H9 (cell line): ENCODE measurements at regions not wholly inside any gene's neighbourhood (a gene's known extent, or its start where the extent isn't known, plus 50 kb on each side); places are given as distances from the start of the nearest gene placed in this dataset.

Experiments used
- DNase-seq: peaks from one replicate; pipeline ENCODE4 v3.0.0-alpha.2; 2017
- H2AFZ ChIP-seq: one replicate; pipeline ENCODE4 v1.6.1; 2013; ENCODE audit warnings: mild to moderate bottlenecking, low read length, control low read depth, moderate library complexity
- H2AK5ac ChIP-seq: 2 replicates; pipeline ENCODE4 v1.6.1; 2013; ENCODE audit warnings: low read length, control low read depth, mixed read lengths; ENCODE audit not compliant: insufficient read length
- H2BK120ac ChIP-seq: one replicate; pipeline ENCODE4 v1.6.1; 2013; ENCODE audit warnings: low read depth, mild to moderate bottlenecking, low read length, control low read depth, inconsistent platforms; ENCODE audit not compliant: poor library complexity, severe bottlenecking
- H2BK12ac ChIP-seq: 2 replicates; pipeline ENCODE4 v1.6.1; 2013; ENCODE audit warnings: low read length, control low read depth, mixed read lengths, low read depth; ENCODE audit not compliant: insufficient read length
- H2BK15ac ChIP-seq: 2 replicates; pipeline ENCODE4 v1.6.1; 2013; ENCODE audit warnings: low read depth, low read length, control low read depth
- H2BK20ac ChIP-seq: one replicate; pipeline ENCODE4 v1.6.1; 2013; ENCODE audit warnings: low read depth, mild to moderate bottlenecking, low read length, control low read depth, inconsistent platforms; ENCODE audit not compliant: poor library complexity, severe bottlenecking
- H2BK5ac ChIP-seq: 2 replicates; pipeline ENCODE4 v1.6.1; 2013; ENCODE audit warnings: low read length, control low read depth, mixed read lengths; ENCODE audit not compliant: insufficient read length
- H3K14ac ChIP-seq: 2 replicates; pipeline ENCODE4 v1.6.1; 2013; ENCODE audit warnings: low read length, control low read depth; ENCODE audit not compliant: insufficient read depth
- H3K18ac ChIP-seq: 2 replicates; pipeline ENCODE4 v1.6.1; 2013; ENCODE audit warnings: low read depth, mild to moderate bottlenecking, mixed read lengths, low read length, control low read depth; ENCODE audit not compliant: insufficient read length
- H3K23ac ChIP-seq: 2 replicates; pipeline ENCODE4 v1.6.1; 2013; ENCODE audit warnings: low read length, control low read depth, mixed read lengths, low read depth; ENCODE audit not compliant: insufficient read length
- H3K23me2 ChIP-seq: 2 replicates; pipeline ENCODE4 v1.6.1; 2013; ENCODE audit warnings: low read depth, mild to moderate bottlenecking, mixed read lengths, low read length, control low read depth; ENCODE audit not compliant: insufficient read length, poor library complexity, severe bottlenecking
- H3K27ac ChIP-seq: 2 replicates; pipeline ENCODE4 v1.5.1; 2013; ENCODE audit warnings: low read length, control low read depth, mixed read lengths, low read depth; ENCODE audit not compliant: insufficient read length
- H3K27me3 ChIP-seq: 2 replicates; pipeline ENCODE4 v1.6.1; 2013; ENCODE audit warnings: low read length, control low read depth, inconsistent platforms; ENCODE audit not compliant: insufficient read depth
- H3K4ac ChIP-seq: 2 replicates; pipeline ENCODE4 v1.6.1; 2013; ENCODE audit warnings: low read depth, mild to moderate bottlenecking, control low read depth, inconsistent platforms, low read length, moderate library complexity
- H3K4me1 ChIP-seq: 2 replicates; pipeline ENCODE4 v1.6.1; 2013; ENCODE audit warnings: low read length, control low read depth, inconsistent platforms; ENCODE audit not compliant: insufficient read depth
- H3K4me2 ChIP-seq: 2 replicates; pipeline ENCODE4 v1.6.1; 2013; ENCODE audit warnings: low read length, control low read depth, mixed read lengths; ENCODE audit not compliant: insufficient read length, insufficient read depth
- H3K56ac ChIP-seq: 2 replicates; pipeline ENCODE4 v1.6.1; 2013; ENCODE audit warnings: low read depth, mild to moderate bottlenecking, mixed read lengths, low read length, control low read depth; ENCODE audit not compliant: insufficient read length
- H3K79me1 ChIP-seq: 2 replicates; pipeline ENCODE4 v1.6.1; 2013; ENCODE audit warnings: low read depth, mild to moderate bottlenecking, moderate library complexity, low read length, control low read depth, inconsistent platforms; ENCODE audit not compliant: insufficient read depth, poor library complexity, severe bottlenecking
- H3K79me2 ChIP-seq: 2 replicates; pipeline ENCODE4 v1.6.1; 2013; ENCODE audit warnings: low read length, control low read depth, inconsistent platforms; ENCODE audit not compliant: insufficient read depth
- H3K9ac ChIP-seq: 2 replicates; pipeline ENCODE4 v1.6.1; 2013; ENCODE audit warnings: low read length, control low read depth, mixed read lengths; ENCODE audit not compliant: insufficient read length; ENCODE audit errors: extremely low read depth
- H3K9me3 ChIP-seq: one replicate; pipeline ENCODE4 v1.6.1; 2013; ENCODE audit warnings: low read depth, low read length, inconsistent platforms; ENCODE audit not compliant: control insufficient read depth
- H3T11ph ChIP-seq: one replicate; pipeline ENCODE4 v1.6.1; 2013; ENCODE audit warnings: mild to moderate bottlenecking, low read length, control low read depth, inconsistent platforms
- H4K20me1 ChIP-seq: one replicate; pipeline ENCODE4 v1.6.1; 2013; ENCODE audit not compliant: control insufficient read depth, insufficient read length, insufficient read depth
- H4K5ac ChIP-seq: 2 replicates; pipeline ENCODE4 v1.6.1; 2013; ENCODE audit warnings: low read depth, mild to moderate bottlenecking, mixed read lengths, low read length, control low read depth; ENCODE audit not compliant: insufficient read length
- H4K8ac ChIP-seq: replicated peaks from 2 replicates; pipeline ENCODE4 v1.6.1; 2013; ENCODE audit warnings: low read length, control low read depth, mixed read lengths, low read depth; ENCODE audit not compliant: insufficient read length
- H4K91ac ChIP-seq: 2 replicates; pipeline ENCODE4 v1.6.1; 2013; ENCODE audit warnings: low read depth, mild to moderate bottlenecking, moderate library complexity, mixed read lengths, low read length, control low read depth; ENCODE audit not compliant: insufficient read length
- H3K27ac Mint-ChIP-seq, 3 experiments: 2 replicates in 2 of 3; 3 replicates in 1 of 3; pipeline ENCODE4 v1.8.0; 2020 to 2021; ENCODE audit warnings: mixed read lengths in 3 of 3, mild to moderate bottlenecking in 1 of 3, moderate library complexity in 1 of 3
- H3K27me3 Mint-ChIP-seq: 2 replicates; pipeline ENCODE4 v1.8.0; 2021; ENCODE audit warnings: low read depth, mild to moderate bottlenecking, moderate library complexity, mixed read lengths
- H3K36me3 Mint-ChIP-seq, 3 experiments: 2 replicates in 2 of 3; 3 replicates in 1 of 3; pipeline ENCODE4 v1.8.0; 2020 to 2021; ENCODE audit warnings: low read depth in 3 of 3, mixed read lengths in 3 of 3; ENCODE audit not compliant: insufficient read depth in 1 of 3
- H3K4me1 Mint-ChIP-seq, 2 experiments: 2 replicates each; pipeline ENCODE4 v1.8.0; 2020; ENCODE audit warnings: mixed read lengths in 2 of 2
- H3K4me3 Mint-ChIP-seq, 2 experiments: 2 replicates in 1 of 2; 3 replicates in 1 of 2; pipeline ENCODE4 v1.8.0; 2020 to 2021; ENCODE audit warnings: mild to moderate bottlenecking in 2 of 2, mixed read lengths in 2 of 2, moderate library complexity in 1 of 2
- H3K9me3 Mint-ChIP-seq, 2 experiments: 2 replicates in 1 of 2; 3 replicates in 1 of 2; pipeline ENCODE4 v1.8.0; 2020; ENCODE audit warnings: mild to moderate bottlenecking in 2 of 2, mixed read lengths in 2 of 2, moderate library complexity in 1 of 2
- CTCF ChIP-seq: fragments of 200-600 bp; sonication (generic); conservative IDR thresholded peaks from 3 replicates; pipeline ENCODE4 v1.8.0; 2021; ENCODE audit warnings: antibody characterized with exemption, mild to moderate bottlenecking
- WGBS: extraction: QIAGEN DNeasy Blood & Tissue Kit; methylation state at CpG from one replicate; pipeline ENCODE4 v1.1.7; 2013; ENCODE audit warnings: missing lambda C conversion rate, low lambda C conversion rate, mixed read lengths; ENCODE audit not compliant: insufficient read length; ENCODE audit errors: extremely low coverage; 5-methylcytosine and 5-hydroxymethylcytosine counted together

- no peaks in the 10 kb centered on the region for H3K9me3 ChIP-seq
- H3K4me2 ChIP-seq, result no peak overlapping the region
- no peak overlapping the region for H2AK5ac ChIP-seq
- H4K20me1 ChIP-seq, result no peaks in the 10 kb centered on the region
- H3K23ac ChIP-seq, result no peak overlapping the region
- H3K79me1 ChIP-seq, result no peaks in the 10 kb centered on the region
- Mint-ChIP-seq H3K9me3 (no peaks in the 10 kb centered on the region), H3K4me1 (peaks cover 9 to 12% of the 10 kb centered on the region in 2 experiments; a peak in 3 of 4 replicates), H3K27me3 (no peaks in the 10 kb centered on the region), H3K4me3 (no peak overlapping the region), H3K36me3 (no peaks in the 10 kb centered on the region), H3K27ac (0 out of 7 replicates have a peak overlapping the region, but pooled peaks of 1 of the 3 experiments have one; percentile 3)
- no peaks in the 10 kb centered on the region for H3K79me2 ChIP-seq
- no peak overlapping the region for H2BK120ac ChIP-seq
- no peak overlapping the region for H3K9ac ChIP-seq
- H3K4ac ChIP-seq, result no peak overlapping the region
- TF ChIP-seq CTCF, result no peak
- no peak overlapping the region for H2BK12ac ChIP-seq
- no peaks in the 10 kb centered on the region for H3K23me2 ChIP-seq
- H4K8ac ChIP-seq, result no peak overlapping the region
- no peak overlapping the region for H4K91ac ChIP-seq
- no peak overlapping the region for H3K18ac ChIP-seq
- no peak overlapping the region for H4K5ac ChIP-seq
- H2AFZ ChIP-seq, result no peak overlapping the region
- WGBS, result no CpG with 5 or more reads among the region's 2 CpGs
- no peak overlapping the region for H3K27ac ChIP-seq
- no peak overlapping the region for H2BK5ac ChIP-seq
- no peak overlapping the region for H3K14ac ChIP-seq
- H2BK20ac ChIP-seq, result no peak overlapping the region
- no peak for DNase-seq
- no peak overlapping the region for H2BK15ac ChIP-seq
- H3T11ph ChIP-seq, result no peak overlapping the region
- no peak overlapping the region for H3K56ac ChIP-seq
- no peaks in the 10 kb centered on the region for H3K4me1 ChIP-seq
- H3K27me3 ChIP-seq, result no peaks in the 10 kb centered on the region
Measured at GRCh38 chr13:61040181-61040580, 375.5 kb downstream of the PCDH20 start.
